ENCODE measurements at regions not wholly inside any gene's neighbourhood (a gene's known extent, or its start where the extent isn't known, plus 50 kb on each side); places are given as distances from the start of the nearest gene placed in this dataset.

DNA sequence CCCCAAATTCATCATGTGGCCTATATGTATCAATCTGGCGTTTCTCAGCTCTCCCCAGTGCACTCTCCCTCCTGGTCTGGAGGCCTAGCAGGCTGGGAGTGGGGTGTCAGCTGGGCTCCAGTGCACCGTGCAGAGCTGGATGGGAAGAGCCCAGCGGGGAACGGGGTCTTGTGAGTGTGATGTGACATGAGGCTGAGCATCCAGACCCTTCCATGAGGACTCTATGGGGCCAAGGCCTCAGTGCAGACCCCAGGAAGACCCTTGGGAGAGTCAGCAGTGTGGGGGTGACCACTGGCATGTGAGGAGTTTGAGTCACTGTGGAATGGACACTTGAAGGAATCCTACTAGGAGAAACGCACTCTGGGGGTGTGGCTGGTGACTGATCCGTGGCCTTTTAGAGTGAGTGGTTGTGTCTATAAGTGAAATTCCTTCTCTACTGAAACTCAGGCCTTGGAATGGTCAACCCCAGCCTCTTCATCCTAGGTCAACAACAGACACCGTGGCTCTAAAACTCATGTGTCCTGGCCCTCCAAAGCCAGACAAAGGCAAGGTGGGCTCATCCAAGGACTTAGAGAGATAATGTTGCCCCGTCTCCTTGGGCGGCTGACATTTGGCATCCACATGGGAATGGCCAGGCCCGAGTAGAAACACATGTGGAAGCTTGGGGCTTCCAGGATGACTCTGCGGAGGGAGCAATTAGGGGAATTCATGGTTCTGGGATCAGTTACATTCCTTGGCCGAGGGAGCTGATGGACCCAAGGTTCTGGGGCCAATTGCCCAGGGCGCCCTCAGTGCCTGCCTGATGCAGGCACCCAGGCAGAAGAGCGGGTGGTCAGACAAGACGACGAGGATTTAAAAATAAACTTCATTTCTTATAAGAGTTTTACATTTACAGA is 156.0 kb upstream of the TWIST2 start:
- DNase-seq, result no peak

DNA sequence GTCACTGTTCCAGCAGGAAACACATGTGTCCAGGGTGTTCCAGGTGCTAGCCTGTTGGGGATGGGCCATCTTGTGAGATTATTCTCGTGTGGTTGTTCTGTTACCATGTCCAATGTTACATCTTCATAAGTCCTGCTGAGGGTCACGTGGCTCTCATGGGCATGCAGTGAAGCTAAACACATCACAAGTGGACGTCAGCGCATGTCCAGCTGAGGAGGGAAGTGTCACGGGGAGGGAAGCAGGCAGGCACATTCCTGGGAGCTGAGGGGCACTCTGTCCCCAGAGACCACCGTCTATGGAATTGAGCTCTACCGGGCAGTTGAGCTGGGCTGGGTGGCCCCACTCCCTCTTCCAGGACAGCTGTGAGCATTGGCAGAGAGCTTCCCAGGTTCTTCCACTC is 155.3 kb upstream of the TWIST2 start:
- no peak for DNase-seq

DNA sequence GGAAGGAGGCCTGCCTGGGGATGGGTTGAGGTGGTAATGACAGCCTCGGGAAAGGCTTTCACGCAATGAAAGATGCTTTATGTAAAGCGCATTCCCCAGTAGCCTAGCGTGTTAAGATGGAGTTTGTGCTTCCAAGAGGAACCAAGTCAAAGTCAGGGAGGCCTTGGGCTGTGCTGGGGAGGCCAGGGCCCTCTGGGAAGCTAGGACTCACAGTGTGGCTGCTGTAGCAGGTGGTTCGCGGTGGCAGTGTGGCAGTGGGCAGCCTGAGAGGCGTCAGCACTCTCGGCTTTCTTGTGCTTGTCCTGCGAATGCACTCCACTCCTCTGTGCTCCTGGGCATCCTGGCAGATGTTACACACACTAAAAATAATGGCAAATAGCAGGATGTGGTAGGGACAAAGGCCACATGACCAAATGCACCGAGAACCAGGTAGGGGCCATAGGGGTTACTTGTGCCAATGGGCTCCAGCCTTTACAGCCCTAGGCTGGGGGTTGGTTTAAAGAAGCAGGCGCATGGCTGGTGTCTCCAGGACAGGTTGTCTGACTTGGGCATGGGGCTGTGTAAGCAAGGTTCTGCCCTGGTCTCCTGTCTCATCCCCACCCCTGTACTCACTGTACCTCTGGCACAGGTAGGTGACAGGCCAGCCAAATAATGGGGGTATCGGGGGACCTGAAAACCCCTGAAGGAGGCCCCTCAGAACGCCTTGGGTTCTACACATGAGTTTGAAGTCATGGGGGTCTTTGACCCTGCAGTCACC is 154.4 kb upstream of the TWIST2 start:
- no peak for DNase-seq

DNA sequence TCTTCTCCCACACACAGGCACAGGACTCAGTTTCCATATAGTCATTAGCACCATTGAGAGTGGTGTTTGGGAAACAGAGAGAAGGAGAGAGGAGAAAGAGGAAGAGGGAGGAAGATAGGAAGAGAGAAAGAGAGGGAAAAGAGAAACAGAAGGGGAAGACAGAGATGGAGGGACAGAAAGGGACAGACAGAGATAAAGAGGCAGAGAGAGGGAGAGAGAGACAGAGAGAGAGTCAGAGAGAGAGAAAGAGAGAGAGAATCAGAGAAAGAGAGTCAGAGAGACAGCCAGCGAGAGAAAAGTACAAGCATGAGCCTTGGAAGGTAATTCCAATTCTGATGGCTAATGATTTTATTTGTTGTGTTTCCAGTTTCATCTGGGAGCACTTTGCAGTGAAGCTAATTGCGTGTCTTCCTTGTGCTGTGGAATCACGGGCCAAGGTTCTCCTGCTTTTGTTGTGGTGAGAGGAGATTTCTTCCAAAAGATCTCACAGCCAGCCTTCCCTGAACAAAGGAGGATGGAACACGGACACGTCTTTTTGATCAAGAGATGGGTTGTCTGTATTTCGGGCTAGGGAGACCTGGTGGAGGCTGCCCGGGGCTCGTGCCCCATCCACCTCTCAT is 153.6 kb upstream of the TWIST2 start:
- DNase-seq, result no peak

DNA sequence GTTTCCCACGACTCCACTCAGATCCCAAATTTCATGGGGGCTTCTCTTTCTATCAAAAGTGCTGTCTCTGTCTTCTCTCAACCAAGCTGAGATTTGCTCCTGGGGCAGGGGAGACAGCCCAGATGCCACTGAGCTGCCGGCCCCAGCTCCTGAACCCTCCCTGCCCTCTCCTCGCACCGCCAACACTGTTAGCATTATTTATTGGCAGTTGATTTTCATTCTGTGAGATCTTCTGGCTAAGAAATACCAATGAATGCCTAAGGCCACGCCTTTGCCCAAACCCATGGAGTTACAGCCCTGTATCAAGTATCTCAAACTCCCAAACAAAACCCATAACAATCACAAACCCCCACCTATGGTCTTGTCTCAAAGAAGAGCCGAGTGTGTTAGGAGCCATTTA is 153.0 kb upstream of the TWIST2 start:
- DNase-seq, result no peak

DNA sequence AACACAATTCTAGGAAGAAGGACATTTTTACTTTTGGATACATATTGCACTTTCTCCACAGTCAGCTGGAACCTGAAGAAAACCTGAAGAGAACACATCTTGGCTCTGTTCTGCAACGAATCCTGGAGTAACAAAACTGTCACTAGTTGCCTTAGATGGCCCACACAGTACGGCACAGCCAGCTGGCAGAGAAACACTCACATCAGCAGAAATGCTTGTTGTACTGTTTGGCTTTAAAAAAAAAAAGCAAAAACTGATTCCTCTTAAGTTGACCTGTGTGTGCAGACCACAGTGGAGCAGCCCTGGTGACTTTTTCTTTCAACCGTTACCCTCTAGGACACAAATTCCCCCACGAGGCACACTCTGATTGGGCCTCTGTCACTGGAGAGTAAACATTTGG is 152.3 kb upstream of the TWIST2 start:
- DNase-seq, result no peak

DNA sequence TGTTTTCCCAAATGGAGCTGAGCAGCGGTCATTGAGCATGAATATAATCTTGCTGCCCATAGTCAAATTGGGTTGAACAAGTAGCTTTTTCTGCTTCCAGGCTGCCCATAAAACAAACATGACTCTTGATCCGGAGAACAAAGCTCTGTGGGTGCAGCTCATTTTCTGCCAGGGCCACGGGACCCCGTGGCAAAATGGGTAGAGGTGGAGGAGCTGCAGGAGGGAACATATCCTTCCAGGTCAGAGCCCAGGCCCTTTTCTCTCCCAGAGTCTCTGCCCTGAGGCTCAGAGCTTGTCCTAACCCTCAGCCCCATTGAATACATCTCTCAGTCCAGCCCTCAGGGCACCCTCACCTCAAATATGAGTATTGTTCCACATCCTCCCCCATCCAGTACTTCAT is 151.6 kb upstream of the TWIST2 start:
- DNase-seq, result no peak

DNA sequence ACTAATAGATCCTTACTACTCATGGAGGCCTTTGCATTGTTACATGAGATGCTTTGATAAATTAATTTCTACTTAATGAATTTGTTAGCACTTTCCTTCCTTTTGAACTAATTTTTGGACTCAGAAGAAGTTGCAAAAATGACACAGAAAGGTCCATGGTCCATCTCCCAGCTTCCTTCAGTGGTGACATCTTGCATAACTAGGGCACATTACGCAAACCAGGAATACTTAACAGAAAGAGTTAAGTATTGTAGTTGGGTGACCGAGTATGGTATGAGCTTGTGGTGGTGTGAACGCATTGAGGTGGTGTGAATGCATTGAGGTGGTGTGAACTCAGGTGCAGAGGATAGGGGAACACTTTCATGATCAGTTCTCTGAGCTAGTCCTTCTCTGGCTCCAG is 151.1 kb upstream of the TWIST2 start:
- no peak for DNase-seq

DNA sequence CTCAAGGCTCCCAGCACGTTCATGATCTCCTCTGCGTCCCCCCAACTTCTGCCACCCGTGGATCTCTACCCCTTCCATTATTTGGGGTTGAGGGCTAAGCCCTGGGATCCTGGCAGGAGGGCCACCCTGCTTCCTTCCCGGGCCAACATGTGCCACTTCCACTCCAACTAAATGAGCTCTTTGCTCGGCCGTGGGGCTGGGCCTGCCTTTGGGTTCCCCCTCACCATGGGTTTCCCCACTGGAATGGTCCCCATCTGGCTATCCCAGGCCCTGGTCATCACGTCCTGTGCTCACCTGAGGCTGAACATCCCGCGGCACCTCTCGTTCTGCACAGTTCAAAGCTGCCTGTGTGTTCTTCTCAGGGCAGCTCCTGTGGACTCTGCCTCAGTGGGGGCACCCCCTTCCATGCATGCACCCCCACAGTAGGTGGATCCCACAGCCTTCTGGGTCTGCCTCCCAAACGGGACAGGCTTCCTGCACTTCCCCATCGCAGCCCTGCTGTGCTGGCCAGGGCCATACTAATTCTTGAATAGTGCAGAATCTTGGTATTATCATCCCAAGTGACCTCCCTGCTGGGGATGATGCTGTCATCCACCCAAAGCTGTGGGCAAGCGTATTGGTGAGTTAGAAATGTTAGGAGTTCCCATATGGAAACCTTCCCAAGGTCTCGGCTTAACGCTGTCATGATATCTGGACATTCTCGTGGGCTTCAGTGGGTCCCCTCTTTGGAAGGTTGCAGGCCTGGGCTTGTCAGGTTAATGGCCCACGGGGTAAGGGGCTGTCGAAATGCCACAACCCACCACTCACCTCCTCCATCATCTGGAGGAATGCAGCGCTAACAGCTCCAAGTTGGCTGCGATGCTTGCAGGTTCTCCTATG is 150.5 kb upstream of the TWIST2 start:
- no peak for DNase-seq

DNA sequence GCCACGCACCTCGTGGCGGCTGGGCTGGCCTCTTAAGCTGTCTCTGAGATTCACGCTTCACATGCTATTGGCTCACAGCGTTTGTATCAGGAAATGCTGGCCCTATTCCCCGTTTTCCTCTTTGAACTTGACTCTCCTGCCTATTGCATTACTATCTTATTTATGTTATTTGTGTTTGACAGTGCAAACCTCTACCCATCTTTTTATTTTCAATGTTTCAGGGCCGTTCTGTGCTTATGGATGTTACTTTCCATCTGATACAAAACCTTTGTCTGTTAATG is 149.9 kb upstream of the TWIST2 start:
- DNase-seq, result no peak

DNA sequence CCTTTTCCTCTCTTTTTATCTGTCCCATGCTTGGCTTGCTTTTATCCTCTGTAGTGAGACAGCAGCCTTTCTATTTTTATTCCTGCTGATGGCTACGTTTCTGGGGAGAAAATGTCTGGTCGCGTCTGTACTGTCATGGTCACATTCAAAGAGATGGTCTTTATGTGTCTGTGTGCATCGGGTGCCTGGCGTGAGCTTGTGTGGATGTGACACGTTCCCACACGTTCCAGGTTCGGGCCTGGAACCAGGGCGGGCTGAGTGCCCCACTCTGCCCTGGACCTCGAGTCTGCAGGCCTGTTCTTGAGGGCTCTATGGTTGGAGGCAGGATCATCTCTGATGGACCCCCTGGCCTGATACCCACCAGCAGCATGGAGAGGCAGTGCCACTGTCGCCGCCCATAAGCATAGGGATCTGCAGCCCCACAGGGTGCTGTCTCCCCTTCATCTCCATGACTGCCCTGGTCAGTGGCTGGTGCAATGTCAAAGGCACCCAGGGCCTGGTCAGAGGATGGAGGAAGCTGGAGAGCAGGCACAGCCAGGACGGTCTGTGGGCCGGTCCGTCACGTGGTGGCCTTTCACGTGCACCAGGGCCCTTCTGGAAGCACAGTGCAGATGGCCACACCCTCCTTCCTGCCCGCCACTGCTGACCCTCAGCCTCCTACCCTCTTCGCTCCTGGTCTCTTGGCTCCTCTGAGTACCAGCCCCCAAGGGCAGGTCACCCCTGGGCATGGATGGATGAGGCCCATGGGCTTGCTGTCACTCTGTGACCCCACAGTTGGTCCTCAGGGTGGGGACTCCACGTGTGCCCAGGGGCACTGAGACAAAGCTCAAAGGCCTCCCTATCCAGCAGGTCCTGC is 149.2 kb upstream of the TWIST2 start:
- no peak for DNase-seq

DNA sequence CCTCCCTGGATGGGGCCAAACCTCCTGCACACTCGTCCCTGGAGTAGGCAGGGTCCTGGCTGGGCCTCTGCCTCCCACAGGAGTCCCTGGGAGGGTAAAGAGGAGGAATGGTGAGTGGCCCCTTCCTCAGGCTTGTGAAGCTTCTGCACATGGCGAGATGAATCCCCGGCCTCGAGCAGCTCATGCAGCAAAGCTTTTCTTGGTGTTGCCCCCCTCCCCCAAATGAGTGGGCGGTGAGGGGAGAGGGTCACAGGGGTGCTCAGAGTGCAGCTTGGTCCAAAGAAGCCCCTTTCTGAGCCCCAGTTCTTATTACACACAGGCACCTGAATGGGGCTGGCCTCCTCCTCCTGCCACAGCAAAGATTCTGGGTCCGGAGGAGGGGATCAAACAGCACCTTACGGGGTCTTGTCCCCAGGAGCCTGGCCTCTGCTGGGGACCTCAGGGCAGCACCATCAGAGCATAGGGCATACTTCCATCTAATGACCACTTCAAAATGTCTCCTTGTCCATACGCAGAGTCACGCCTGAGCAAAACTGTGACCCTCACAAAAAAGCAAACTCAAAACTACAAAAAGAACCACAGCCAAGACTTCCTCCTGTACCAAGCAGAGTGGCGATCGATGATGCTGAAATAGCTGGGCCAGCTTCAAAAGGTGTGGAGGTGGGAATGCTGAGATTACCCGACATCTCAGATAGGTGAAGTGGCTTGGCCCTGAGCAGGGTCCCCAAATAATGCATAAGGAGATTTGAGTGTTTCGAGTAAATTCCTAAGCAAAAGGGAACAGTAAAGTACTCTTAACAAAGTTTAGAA is 148.4 kb upstream of the TWIST2 start:
- no peak for DNase-seq

DNA sequence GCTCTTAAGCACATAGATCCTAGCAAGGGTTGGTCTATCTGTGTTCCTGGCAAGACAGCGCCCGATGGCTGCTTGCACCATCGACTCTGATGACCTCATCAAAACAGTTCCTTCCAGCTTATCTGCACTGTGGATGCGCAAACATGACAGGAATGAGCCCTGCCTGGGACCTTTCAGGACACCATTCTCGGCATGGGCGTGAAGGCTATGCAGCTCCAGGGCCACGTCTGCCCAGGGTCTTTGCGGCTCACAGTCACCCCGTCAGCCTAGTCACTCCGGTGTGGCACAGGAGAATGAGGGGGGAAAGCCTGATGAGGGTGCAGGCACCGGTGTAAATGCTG is 147.8 kb upstream of the TWIST2 start:
- no peak for DNase-seq

DNA sequence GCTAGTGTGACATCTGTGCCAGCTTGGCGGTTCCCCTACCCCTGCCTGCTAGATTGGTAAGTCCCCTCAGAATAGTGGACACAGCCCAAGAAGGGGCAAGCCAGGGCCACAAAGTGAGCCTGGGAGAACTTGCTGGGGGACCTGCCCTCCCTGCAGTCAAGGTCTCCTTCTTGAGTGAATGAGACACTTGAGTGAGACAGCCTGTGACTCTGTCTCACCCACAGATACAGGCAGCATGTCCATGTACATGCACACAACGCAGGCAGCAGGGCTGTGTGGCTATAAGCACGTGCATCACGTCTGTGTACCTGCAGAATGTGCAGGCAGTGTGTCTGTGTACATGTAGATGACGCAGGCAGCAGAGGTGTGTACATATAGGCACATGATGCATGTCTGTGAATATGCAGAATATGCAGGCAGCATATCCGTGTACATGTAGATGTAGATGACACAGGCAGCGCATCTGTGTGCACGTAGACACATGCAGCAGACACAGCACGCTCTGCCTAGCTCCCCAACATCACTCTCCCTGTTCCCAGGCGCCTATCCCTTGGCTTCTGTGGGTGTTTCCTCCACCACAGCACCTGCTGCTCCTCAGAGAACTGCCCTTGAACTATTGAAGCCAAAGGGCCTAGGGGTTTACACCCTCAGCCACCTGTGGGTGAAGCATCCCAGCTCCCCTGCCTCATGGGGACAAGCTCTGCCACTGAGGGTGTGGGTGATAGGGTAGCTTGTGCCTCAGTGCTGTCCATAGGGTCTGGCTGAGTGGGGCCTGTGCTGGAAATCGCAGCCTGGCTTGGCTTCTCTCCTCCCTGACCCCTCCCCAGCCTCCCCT is 147.2 kb upstream of the TWIST2 start:
- no peak for DNase-seq

DNA sequence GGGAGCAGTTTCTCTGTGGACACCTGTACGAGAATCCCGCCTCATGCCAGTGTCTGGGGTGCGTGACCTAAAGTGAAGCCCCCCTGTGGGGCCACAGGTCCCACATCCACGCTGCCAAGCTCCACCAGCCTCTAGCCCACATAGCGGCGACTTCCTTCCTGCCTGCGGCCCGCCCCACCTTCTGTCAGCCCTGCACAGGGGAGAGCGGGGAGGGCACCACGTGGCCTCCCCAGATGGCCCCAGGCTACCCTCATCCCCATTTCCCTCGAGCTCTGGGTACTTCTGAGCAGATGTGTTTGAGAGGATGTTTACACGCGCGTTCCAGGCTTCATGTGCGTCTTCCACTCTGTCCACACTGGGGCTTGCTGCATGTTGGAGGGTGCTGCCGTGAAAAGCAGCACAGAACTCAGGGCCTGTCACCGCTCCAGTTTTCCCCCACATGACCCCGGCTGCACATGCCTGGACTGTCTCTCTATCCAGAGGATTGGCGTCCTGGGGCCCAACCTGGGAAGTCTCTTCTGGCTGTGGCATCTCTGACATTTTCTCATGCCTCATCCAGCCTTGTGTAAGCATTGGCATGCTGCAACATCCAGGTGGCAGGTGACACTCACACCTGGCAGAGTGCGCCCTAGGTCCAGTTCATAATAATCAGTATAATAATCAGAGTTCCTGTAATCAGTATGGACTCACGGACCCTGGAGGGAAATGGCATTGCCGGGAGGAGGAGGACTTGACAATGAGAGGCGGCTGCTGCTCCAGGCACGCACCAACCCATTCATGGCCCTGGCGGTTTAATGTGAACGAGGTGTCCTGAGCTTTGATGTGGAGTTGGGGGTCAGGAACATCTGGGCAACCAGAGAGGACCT is 146.3 kb upstream of the TWIST2 start:
- DNase-seq, result no peak

DNA sequence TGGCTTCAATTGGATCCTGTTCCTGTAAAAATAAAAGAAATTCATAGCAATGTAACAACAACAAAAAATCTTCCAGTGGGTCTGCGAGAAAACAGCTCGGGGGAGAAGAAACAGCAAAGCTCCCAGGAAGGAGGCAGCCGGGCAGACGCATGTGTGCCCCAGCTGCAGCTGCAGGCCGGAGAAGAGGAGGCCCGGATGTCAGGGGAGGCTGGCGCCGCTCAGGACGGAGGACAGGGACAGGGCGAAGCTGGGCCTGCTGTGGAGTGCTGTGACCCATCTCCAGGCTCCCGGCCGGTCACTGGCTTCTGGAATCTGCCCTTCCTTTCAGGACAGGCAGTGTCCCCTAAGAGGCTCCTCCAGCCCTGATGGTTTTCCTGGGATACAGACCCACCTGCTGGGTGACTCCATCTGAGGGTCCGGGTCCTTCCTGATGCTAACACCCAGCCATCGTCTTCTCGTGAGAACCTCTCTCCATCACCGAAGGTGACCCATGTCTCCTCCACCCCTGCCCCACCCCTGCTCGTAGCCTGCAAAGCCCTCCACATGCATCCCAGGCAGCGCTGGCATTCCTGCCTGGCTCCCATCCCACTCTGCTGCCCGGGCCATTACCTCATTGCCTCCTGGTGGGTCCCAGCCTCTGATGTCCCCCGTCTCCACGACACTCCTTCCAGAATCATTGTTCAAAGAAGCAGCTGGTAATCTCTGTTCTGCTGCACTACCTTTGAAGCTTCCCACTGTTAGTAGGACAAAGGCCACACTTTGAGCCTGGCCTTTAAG is 145.4 kb upstream of the TWIST2 start:
- DNase-seq, result no peak

DNA sequence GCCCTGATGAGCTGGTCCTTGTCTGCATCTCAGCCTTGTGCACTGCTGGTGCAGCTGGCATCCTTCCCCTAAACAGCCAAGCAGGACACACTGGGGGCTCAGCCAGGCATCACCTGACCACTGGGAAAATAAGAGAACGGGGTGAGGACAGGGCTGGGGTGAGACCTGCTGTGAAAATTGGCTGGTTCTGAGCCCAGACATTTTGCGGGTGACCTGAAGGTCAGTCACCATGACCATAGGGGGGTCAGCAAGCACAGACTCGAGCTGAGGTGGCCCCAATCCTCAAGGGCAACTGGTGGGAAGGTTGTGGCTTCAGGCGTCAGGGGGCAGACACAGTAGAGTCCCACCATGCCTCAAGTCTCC is 144.9 kb upstream of the TWIST2 start:
- no peak for DNase-seq

DNA sequence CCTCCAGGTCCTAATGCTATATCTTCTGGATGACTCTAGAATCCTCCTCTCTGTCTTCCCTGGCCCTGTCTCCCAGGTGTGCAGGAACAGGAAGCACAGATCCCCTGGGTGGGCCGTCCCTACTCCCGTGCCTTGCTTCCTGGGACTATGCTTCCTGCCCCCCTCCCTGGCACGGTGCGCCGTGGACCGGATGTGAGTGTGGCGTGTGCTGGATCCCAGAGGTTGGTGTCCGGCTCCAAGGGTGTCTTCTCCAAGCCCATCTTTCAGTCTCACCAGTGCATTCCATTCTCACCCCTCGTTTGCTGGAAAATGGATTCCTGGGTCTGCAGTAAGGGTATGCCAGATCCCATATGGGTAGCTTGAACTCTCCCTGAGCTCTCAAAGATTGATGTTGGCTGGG is 144.4 kb upstream of the TWIST2 start:
- no peak for DNase-seq

Measured in activated gamma-delta T cell treated with Interleukin-2 at 50 U/mL for 16 hours (primary cell).